MM.1S (cell line): ENCODE measurements at regions not wholly inside any gene's neighbourhood (a gene's known extent, or its start where the extent isn't known, plus 50 kb on each side); places are given as distances from the start of the nearest gene placed in this dataset.
"Not testable (repeated sequence)": the region's sequence is repeated elsewhere in the genome, so short reads cannot be mapped to it uniquely, and the experiment has no call there.

ENCODE experiments used
- DNase-seq: peaks from one replicate; pipeline ENCODE4 v3.0.0-alpha.2; 2015
- H2AFZ ChIP-seq: fragments of 300-600 bp; sonication (generic); 2 replicates; pipeline ENCODE4 v1.6.0; 2016; ENCODE audit warnings: antibody characterized with exemption, low read length
- H3F3A ChIP-seq: fragments of 300-600 bp; sonication (generic); 2 replicates; pipeline ENCODE4 v1.6.1; 2016; ENCODE audit warnings: mild to moderate bottlenecking, antibody characterized with exemption, low read length, moderate library complexity, mixed read lengths; ENCODE audit not compliant: insufficient read depth
- H3K27ac ChIP-seq: fragments of 300-600 bp; sonication (generic); 2 replicates; pipeline ENCODE4 v1.5.1; 2016; ENCODE audit warnings: mild to moderate bottlenecking, low read length
- H3K27me3 ChIP-seq: fragments of 300-600 bp; sonication (generic); replicated peaks from 2 replicates; pipeline ENCODE4 v1.6.0; 2016; ENCODE audit warnings: low read length; ENCODE audit not compliant: insufficient read depth
- H3K36me3 ChIP-seq: fragments of 300-600 bp; sonication (generic); replicated peaks from 2 replicates; pipeline ENCODE4 v1.6.1; 2016; ENCODE audit warnings: mild to moderate bottlenecking, low read length, mixed read lengths; ENCODE audit not compliant: insufficient read depth
- H3K4me1 ChIP-seq: fragments of 300-600 bp; sonication (generic); 2 replicates; pipeline ENCODE4 v1.6.1; 2016; ENCODE audit warnings: low read length, mixed read lengths
- H3K4me2 ChIP-seq: fragments of 300-600 bp; sonication (generic); 2 replicates; pipeline ENCODE4 v1.6.0; 2016; ENCODE audit warnings: low read depth, low read length
- H3K4me3 ChIP-seq: fragments of 300-600 bp; sonication (generic); 2 replicates; pipeline ENCODE4 v1.5.1; 2016; ENCODE audit warnings: low read length, mixed read lengths
- H3K79me2 ChIP-seq: fragments of 300-600 bp; sonication (generic); 2 replicates; pipeline ENCODE4 v1.6.1; 2016; ENCODE audit warnings: mixed run types, low read length, mixed read lengths
- H3K9ac ChIP-seq: fragments of 300-600 bp; sonication (generic); 2 replicates; pipeline ENCODE4 v1.6.1; 2016; ENCODE audit warnings: low read length, mixed read lengths
- H3K9me2 ChIP-seq: fragments of 300-600 bp; sonication (generic); replicated peaks from 2 replicates; pipeline ENCODE4 v1.6.1; 2016; ENCODE audit warnings: mild to moderate bottlenecking, low read length, mixed read lengths; ENCODE audit not compliant: insufficient read depth
- H3K9me3 ChIP-seq: fragments of 300-600 bp; sonication (generic); replicated peaks from 2 replicates; pipeline ENCODE4 v1.6.1; 2016; ENCODE audit warnings: mild to moderate bottlenecking, low read length, mixed read lengths; ENCODE audit not compliant: insufficient read depth
- H4K20me1 ChIP-seq: fragments of 300-600 bp; sonication (generic); 2 replicates; pipeline ENCODE4 v1.6.1; 2016; ENCODE audit warnings: mild to moderate bottlenecking, low read length, moderate library complexity, mixed read lengths; ENCODE audit not compliant: insufficient read depth
- EZH2 ChIP-seq: fragments of 300-600 bp; sonication (generic); optimal IDR thresholded peaks from 2 replicates; pipeline ENCODE3; 2017; ENCODE audit warnings: low read depth, mild to moderate bottlenecking, antibody characterized with exemption, low read length, mixed read lengths
- EZH2phosphoT487 ChIP-seq: fragments of 300-600 bp; sonication (generic); IDR thresholded peaks from 2 replicates; pipeline ENCODE4 v1.6.1; 2018; ENCODE audit warnings: antibody characterized with exemption, low read length
- TF ChIP-seq, protein P1 (sequence below): fragments of 300-600 bp; sonication (generic); IDR thresholded peaks from 2 replicates; pipeline ENCODE4 v1.5.1; 2016; ENCODE audit warnings: antibody characterized with exemption, low read length, mixed read lengths

DNA sequence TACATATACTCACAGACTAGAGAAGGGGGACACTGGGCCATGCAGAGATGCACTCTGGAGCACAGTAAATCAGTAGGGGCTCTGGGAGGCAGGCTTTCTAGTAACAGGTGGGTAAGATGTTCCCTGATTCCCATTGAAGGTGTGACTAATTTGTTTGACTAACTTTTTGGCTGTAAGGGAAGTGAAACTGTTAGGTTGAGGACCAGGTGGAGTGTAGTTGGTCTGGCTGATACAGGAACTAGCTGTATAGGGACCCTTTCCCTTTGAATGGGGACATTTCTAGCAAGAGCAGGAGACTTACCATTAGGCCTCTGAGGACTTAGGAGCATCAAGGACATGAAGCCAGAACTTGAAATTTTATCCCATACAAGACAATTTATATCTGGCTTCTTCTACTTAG is 989.6 kb upstream of the COX7C start:
- Histone ChIP-seq H3F3A (no peaks in the 10 kb centered on the region), H3K27me3 (no peaks in the 10 kb centered on the region), H4K20me1 (no peaks in the 10 kb centered on the region), H3K36me3 (no peaks in the 10 kb centered on the region), H3K27ac (no peak overlapping the region), H3K9me3 (no peaks in the 10 kb centered on the region), H2AFZ (no peak overlapping the region), H3K4me3 (no peak overlapping the region), H3K79me2 (no peaks in the 10 kb centered on the region), H3K4me2 (no peak overlapping the region), H3K4me1 (no peaks in the 10 kb centered on the region), H3K9ac (no peak overlapping the region), H3K9me2 (no peaks in the 10 kb centered on the region)
- no peak for TF ChIP-seq EZH2phosphoT487
- DNase-seq = no peak

DNA sequence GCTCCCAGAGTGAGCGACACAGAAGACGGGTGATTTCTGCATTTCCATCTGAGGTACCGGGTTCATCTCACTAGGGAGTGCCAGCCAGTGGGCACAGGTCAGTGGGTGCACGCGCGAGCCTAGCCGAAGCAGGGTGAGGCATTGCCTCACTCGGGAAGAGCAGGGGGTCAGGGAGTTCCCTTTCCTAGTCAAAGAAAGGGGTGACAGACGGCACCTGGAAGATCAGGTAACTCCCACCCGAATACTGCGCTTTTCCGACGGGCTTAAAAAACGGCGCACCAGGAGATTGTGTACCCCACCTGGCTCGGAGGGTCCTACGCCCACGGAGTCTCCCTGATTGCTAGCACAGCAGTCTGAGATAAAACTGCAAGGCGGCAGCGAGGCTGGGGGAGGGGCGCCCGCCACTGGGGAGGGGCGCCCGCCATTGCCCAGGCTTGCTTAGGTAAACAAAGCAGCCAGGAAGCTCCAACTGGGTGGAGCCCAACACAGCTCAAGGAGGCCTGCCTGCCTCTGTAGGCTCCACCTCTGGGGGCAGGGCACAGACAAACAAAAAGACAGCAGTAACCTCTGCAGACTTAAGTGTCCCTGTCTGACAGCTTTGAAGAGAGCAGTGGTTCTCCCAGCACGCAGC is 979.1 kb upstream of the COX7C start:
- not testable (repeated sequence) for DNase-seq, H3K4me2 ChIP-seq

DNA sequence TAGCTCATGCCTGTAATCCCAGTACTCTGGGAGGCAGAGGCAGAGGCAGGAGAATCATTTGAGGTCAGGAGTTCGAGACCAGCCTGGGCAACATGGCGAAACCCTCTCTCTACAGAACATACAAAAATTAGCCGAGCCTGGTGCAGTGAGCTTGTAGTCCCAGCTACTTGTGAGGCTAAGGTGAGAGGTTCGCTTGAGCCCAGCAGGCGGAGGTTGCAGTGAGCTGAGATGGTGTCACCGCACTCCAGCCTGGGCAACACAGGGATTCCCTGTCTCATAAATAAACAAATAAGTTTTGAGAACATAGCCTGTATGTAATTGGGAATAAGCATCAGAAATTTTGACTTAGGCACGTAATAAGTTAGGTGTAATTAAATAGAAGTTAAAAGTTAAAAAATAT is 971.7 kb upstream of the COX7C start:
- TF ChIP-seq, protein P1, sequence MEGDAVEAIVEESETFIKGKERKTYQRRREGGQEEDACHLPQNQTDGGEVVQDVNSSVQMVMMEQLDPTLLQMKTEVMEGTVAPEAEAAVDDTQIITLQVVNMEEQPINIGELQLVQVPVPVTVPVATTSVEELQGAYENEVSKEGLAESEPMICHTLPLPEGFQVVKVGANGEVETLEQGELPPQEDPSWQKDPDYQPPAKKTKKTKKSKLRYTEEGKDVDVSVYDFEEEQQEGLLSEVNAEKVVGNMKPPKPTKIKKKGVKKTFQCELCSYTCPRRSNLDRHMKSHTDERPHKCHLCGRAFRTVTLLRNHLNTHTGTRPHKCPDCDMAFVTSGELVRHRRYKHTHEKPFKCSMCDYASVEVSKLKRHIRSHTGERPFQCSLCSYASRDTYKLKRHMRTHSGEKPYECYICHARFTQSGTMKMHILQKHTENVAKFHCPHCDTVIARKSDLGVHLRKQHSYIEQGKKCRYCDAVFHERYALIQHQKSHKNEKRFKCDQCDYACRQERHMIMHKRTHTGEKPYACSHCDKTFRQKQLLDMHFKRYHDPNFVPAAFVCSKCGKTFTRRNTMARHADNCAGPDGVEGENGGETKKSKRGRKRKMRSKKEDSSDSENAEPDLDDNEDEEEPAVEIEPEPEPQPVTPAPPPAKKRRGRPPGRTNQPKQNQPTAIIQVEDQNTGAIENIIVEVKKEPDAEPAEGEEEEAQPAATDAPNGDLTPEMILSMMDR = no peak
- TF ChIP-seq EZH2 = no peak
- TF ChIP-seq EZH2phosphoT487 = no peak
- Histone ChIP-seq H4K20me1 (no peaks in the 10 kb centered on the region), H3K4me3 (no peak overlapping the region), H2AFZ (no peak overlapping the region), H3K9me2 (no peaks in the 10 kb centered on the region), H3F3A (no peaks in the 10 kb centered on the region), H3K4me2 (no peak overlapping the region), H3K9me3 (no peaks in the 10 kb centered on the region), H3K4me1 (no peaks in the 10 kb centered on the region), H3K9ac (no peak overlapping the region), H3K36me3 (no peaks in the 10 kb centered on the region), H3K27ac (no peak overlapping the region), H3K79me2 (no peaks in the 10 kb centered on the region), H3K27me3 (no peaks in the 10 kb centered on the region)
- DNase-seq = no peak

More for the DNA sequence above, 979.1 kb upstream of the COX7C start:
- H4K20me1 ChIP-seq, H3K9me2 ChIP-seq, H3K36me3 ChIP-seq, H3K27ac ChIP-seq, H3K79me2 ChIP-seq, H3K9ac ChIP-seq, H2AFZ ChIP-seq, H3K4me1 ChIP-seq, H3K4me3 ChIP-seq, H3K27me3 ChIP-seq, H3K9me3 ChIP-seq, H3F3A ChIP-seq: not testable (repeated sequence)

DNA sequence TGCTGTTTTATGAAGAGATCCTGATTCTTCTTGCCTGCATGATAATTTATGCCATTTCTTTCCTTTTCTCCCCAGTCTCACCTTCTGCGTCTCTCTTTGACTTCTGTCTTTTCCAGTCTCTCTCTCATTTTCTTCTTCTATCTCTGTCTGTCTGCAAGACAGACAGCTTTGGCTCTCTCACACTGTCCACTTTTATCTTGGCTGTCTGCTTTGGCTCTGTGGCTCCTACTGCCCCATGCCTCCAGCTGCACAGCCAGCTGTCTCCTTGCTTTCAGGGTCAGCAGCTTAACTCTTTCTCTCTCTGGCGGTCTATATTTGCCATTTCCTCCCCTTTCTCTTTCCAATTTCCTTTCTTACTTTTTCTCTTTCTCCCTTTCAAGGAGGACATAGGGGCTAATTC is 971.1 kb upstream of the COX7C start:
- no peaks in the 10 kb centered on the region for H3K4me1 ChIP-seq
- H3K27ac ChIP-seq = no peak overlapping the region
- H3K4me3 ChIP-seq = no peak overlapping the region
- no peak for DNase-seq
- H3K27me3 ChIP-seq = no peaks in the 10 kb centered on the region
- no peaks in the 10 kb centered on the region for H3K36me3 ChIP-seq
- no peaks in the 10 kb centered on the region for H3F3A ChIP-seq
- no peak overlapping the region for H2AFZ ChIP-seq
- H3K9me2 ChIP-seq = no peaks in the 10 kb centered on the region
- TF ChIP-seq EZH2phosphoT487 (no peak), EZH2 (no peak)
- TF ChIP-seq, protein P1 = no peak
- no peak overlapping the region for H3K9ac ChIP-seq
- no peak overlapping the region for H3K4me2 ChIP-seq
- no peaks in the 10 kb centered on the region for H3K79me2 ChIP-seq
- no peaks in the 10 kb centered on the region for H3K9me3 ChIP-seq
- H4K20me1 ChIP-seq = no peaks in the 10 kb centered on the region
